ENCODE measurements at regions not wholly inside any gene's neighbourhood (a gene's known extent, or its start where the extent isn't known, plus 50 kb on each side); places are given as distances from the start of the nearest gene placed in this dataset.
"Not testable (repeated sequence)": the region's sequence is repeated elsewhere in the genome, so short reads cannot be mapped to it uniquely, and the experiment has no call there.

DNA sequence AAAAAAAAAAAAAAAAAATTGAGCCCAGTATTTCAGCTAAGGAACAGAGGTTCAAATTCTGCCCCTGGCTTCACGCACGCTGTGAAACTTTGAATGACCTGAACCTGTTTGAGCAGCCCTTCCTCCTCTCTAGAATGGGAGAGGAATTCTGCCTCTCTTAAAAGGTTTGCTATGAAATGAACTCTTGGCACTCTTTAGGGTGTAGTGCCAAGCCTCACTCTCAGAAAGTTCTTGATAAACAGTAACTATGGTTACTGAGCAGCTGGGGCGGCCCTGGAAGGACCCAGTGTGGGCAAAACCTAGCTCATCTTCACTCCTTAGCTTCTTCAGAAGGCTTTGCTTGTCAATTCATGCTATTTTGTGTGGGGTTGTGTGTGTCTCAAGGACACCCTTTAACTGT, 73.7 kb downstream of the GEMIN8 start:
- Mint-ChIP-seq H3K27ac (no peak overlapping the region), H3K4me1 (ENCODE audit: low read depth) (peaks cover 6% of the 10 kb centered on the region), H3K4me3 (no peak overlapping the region), H3K9me3 (peaks cover 2 to 3% of the 10 kb centered on the region in 2 donors), H3K36me3 (ENCODE audit: insufficient read depth in 2 of 2) (peaks cover 3 to 5% of the 10 kb centered on the region in 2 donors), H3K27me3 (ENCODE audit: low read depth) (peaks cover 63% of the 10 kb centered on the region)
- no peak for DNase-seq
- no peak for ATAC-seq (replicated peaks in 1 of 2)

DNA sequence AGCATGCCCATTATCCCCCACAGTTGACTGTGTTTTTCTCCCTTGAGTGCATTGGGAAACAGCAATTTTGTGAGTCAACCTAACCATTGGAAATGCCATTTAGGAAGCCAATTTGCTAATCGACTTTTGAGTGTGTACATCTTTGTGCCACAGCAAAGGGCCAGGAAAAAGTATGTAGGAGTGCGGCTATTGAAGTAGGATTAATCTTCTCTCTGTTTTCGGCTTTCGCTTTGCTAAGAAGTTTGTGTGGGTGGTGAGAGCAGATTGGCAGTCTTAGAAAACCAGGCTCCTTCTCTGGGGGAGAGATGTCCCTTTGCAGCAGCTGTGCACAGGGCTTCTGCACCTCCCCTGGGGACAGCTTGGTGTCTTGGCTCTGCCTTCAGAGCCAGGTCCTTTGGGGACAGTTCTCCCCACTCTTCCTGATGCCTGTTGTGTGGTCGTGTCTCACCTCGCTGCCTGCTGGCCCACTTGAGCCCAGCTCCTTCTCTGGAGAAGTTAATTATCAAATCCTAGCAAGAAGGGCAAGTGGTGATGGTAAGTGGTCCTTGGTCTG, 74.5 kb downstream of the GEMIN8 start:
- no peak for ATAC-seq (replicated peaks in 1 of 2)
- no peak for DNase-seq
- Mint-ChIP-seq H3K27ac (no peak overlapping the region), H3K4me3 (no peak overlapping the region), H3K27me3 (ENCODE audit: low read depth) (peaks cover 65% of the 10 kb centered on the region), H3K36me3 (ENCODE audit: insufficient read depth in 2 of 2) (peaks cover 3 to 5% of the 10 kb centered on the region in 2 donors), H3K9me3 (peaks cover 2 to 3% of the 10 kb centered on the region in 2 donors), H3K4me1 (ENCODE audit: low read depth) (peaks cover 6% of the 10 kb centered on the region)

DNA sequence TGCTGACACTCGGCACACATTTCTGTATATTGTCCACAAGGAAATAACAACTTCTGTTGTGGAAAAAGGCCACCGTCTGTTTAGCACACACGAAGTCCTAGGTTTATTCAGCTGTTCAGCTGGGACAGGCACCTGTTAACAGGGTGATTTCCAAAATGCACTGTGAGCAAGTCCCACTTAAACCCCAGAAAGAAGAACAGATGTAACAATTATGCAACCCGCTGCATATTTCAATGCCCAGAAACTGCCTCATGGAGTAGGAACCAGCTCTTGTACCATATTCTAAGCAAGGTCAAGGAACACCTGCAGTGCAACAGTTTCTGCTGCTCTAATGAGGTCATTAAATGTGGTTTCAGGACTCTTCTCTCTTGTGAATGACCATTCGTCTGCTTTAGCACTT, 77.1 kb downstream of the GEMIN8 start:
- Mint-ChIP-seq H3K27me3 (ENCODE audit: low read depth) (peaks cover 59% of the 10 kb centered on the region), H3K4me1 (ENCODE audit: low read depth) (no peaks in the 10 kb centered on the region), H3K9me3 (peaks cover 2 to 3% of the 10 kb centered on the region in 2 donors), H3K4me3 (no peak overlapping the region), H3K36me3 (ENCODE audit: insufficient read depth in 2 of 2) (peaks cover 0 to 2% of the 10 kb centered on the region in 2 donors), H3K27ac (no peak overlapping the region)
- ATAC-seq (replicated peaks in 1 of 2), result no peak
- no peak for DNase-seq

DNA sequence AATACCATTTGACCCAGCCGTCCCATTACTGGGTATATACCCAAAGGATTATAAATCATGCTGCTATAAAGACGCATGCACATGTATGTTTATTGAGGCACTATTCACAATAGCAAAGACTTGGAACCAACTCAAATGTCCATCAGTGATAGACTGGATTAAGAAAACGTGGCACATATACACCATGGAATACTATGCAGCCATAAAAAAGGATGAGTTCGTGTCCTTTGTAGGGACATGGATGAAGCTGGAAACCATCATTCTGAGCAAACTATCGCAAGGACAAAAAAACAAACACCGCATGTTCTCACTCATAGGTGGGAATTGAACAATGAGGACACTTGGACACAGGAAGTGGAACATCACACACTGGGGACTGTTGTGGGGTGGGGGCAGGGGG, 83.5 kb downstream of the GEMIN8 start:
- peaks cover 63% of the 10 kb centered on the region for H3K27me3 Mint-ChIP-seq (ENCODE audit: low read depth)
- H3K4me3 Mint-ChIP-seq; DNase-seq; H3K4me1 Mint-ChIP-seq (ENCODE audit: low read depth); ATAC-seq (replicated peaks in 1 of 2); H3K27ac Mint-ChIP-seq; H3K9me3 Mint-ChIP-seq; H3K36me3 Mint-ChIP-seq (ENCODE audit: insufficient read depth in 2 of 2): not testable (repeated sequence)

DNA sequence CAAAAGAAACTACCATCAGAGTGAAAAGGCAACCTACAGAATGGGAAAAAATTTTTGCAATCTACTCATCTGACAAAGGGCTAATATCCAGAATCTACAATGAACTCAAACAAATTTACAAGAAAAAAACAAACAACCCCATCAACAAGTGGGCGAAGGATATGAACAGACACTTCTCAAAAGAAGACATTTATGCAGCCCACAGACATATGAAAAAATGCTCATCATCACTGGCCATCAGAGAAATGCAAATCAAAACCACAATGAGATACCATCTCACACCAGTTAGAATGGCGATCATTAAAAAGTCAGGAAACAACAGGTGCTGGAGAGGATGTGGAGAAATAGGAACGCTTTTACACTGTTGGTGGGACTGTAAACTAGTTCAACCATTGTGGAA, 83.9 kb downstream of the GEMIN8 start:
- ATAC-seq (replicated peaks in 1 of 2); H3K36me3 Mint-ChIP-seq (ENCODE audit: insufficient read depth in 2 of 2); H3K4me1 Mint-ChIP-seq (ENCODE audit: low read depth); H3K27ac Mint-ChIP-seq; DNase-seq; H3K4me3 Mint-ChIP-seq; H3K9me3 Mint-ChIP-seq: not testable (repeated sequence)
- peaks cover 64% of the 10 kb centered on the region for H3K27me3 Mint-ChIP-seq (ENCODE audit: low read depth)

DNA sequence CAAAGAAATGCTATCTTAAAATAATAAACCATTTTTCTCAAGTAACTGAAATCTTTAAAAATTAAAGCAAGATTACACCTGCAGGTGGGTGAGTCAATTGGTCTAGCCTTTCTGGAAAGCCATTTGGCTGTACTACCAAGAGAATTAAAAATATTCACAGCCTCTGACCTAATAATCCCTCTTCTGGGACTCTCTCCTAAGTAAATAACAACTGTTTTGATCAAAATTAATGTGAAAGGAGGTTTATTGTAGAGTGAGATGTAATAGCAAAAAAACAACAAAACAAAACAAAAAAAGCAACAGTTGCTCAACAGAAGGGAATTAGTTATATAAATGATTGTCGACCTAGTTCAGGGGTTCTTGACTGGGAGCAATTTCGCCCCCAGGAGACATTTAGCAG, 89.0 kb downstream of the GEMIN8 start:
- H3K27ac Mint-ChIP-seq, result no peak overlapping the region
- DNase-seq (no peak), ATAC-seq (replicated peaks in 1 of 2) (no peak)
- H3K4me1 Mint-ChIP-seq (ENCODE audit: low read depth), result peaks cover 5% of the 10 kb centered on the region
- H3K27me3 Mint-ChIP-seq (ENCODE audit: low read depth), result peaks cover 79% of the 10 kb centered on the region
- no peak overlapping the region for H3K4me3 Mint-ChIP-seq
- H3K9me3 Mint-ChIP-seq, result peaks cover 0 to 2% of the 10 kb centered on the region in 2 donors
- H3K36me3 Mint-ChIP-seq (ENCODE audit: insufficient read depth in 2 of 2), result no peaks in the 10 kb centered on the region

DNA sequence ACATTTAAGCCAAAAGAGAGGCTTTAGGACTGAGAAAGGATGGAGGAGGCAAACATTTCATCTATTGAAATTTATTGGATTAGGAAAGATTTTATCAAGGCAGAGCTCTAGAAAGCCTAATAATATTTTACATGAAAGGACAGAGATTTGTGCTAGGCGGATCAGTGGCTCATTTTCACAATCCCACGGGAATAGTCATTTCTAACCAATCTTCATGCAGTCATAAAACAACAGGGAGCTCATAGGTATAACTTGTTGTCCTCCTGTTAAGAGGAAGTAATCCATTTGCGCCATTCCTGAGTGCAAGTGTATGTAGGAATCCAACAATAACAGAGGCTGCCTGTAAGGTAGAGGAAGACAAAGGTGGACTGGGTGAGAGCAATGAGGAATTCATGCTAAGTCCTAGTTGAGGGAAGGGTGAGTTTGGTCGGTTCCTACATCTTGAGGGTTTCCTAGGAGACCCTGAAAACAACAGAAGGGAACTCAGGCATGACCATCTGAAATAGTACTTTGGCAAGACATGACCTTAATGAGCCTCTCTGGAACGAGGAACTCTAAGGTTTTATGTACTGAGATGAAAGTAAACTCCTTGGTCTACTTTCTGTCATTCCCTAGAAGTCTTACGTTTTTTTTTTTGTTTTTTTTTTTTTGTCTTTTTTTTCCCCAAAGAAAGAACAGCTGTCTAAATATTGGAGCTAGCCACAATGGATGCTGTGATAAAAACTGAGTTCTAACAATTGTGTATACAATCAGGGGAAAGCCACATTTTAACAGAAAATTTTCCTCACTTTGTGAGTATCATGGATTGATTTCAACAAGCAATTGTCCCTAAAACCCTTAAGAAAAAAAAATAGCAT, 89.7 kb downstream of the GEMIN8 start:
- ATAC-seq (replicated peaks in 1 of 2), result no peak
- no peak overlapping the region for H3K27ac Mint-ChIP-seq
- peaks cover 0 to 2% of the 10 kb centered on the region in 2 donors for H3K9me3 Mint-ChIP-seq
- peaks cover 80% of the 10 kb centered on the region for H3K27me3 Mint-ChIP-seq (ENCODE audit: low read depth)
- H3K4me3 Mint-ChIP-seq, result no peak overlapping the region
- H3K4me1 Mint-ChIP-seq (ENCODE audit: low read depth), result peaks cover 5% of the 10 kb centered on the region
- no peaks in the 10 kb centered on the region for H3K36me3 Mint-ChIP-seq (ENCODE audit: insufficient read depth in 2 of 2)
- no peak for DNase-seq

DNA sequence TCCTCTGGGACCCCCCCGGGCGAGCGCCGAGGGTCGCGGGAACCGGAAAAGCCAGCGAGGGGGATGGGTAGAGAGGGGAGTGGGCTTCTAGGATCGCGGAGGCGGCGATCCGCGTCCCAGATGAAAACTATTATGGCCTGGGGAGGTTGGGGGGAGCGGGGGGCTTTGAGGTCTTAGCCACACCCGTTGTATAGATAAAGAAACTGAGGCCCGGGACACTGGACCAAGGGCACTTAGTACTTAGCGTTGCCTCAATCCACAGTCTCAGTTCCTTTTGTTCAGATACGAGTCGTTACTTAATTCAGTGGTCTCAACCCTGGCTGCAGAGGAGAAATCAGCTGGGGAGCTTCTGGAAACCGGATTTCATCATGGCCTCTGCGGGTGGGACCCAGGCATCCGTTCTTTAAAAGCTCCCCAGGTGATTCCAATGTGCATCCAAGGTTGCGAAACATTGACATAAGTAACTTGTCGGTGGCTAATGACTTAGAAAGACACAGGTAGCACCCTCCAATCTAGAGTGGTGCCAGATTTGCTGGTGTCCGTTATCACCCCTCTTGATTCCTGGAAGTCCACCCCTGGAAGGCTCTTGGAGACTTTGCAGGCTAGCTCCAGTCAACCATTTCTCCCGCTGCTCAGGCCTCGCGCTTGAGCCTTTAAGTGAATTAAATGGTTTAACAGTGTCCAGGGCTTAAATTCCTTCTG, 90.7 kb downstream of the GEMIN8 start:
- Mint-ChIP-seq H3K36me3 (ENCODE audit: insufficient read depth in 2 of 2) (no peaks in the 10 kb centered on the region), H3K4me1 (ENCODE audit: low read depth) (peaks cover 5% of the 10 kb centered on the region), H3K9me3 (peaks cover 0 to 2% of the 10 kb centered on the region in 2 donors), H3K27me3 (ENCODE audit: low read depth) (peaks cover 76% of the 10 kb centered on the region), H3K4me3 (peak overlapping the region in 1 of 2 donors; percentile 63), H3K27ac (no peak overlapping the region)
- ATAC-seq (replicated peaks in 1 of 2) (no peak), DNase-seq (no peak)

DNA sequence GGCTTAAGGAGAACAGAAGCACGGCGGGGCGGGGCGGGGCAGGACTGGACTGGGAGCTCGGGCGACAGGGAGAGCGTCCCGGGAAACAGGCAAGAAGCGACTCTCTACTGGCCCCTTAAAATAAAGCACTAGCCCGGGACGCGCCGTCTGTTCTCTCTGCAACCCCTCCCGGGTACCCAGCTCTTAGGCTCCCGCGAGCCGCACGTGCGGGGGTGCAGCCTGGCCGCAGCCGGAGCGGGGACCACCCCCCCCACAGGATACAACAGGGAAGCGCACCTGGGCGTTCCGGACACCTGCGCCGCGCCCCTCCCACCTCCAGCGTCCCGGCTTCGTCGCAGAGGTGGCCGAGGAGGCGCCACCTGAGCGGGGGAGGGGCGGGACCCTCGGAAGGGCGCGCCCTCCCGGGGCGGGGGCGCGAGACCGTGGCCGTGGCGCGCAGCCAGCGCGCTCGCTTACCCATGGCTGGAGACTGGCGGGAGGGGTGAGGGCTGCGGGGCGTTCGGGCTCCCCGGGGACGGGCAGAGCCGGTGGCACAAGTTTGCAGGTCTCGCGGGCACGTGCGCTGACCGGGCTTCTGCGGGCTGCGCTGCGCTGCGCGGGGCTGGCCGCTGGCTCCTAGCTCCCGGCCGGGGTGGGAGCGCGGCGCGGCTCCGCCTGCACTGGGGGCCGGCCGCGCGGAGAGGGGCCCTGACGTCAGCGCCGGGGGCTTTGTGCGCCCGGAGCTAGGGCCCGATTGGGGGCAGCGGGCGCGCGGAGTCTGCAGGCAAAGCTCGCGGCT, 91.5 kb downstream of the GEMIN8 start:
- Mint-ChIP-seq H3K4me1 (ENCODE audit: low read depth) (peaks cover 5% of the 10 kb centered on the region), H3K27ac (no peak overlapping the region), H3K4me3 (peak overlapping the region; percentile 49 to 66), H3K36me3 (ENCODE audit: insufficient read depth in 2 of 2) (no peaks in the 10 kb centered on the region), H3K27me3 (ENCODE audit: low read depth) (peaks cover 76% of the 10 kb centered on the region), H3K9me3 (no peaks in the 10 kb centered on the region)
- DNase-seq (peak; percentile 1 to 2), ATAC-seq (replicated peaks in 1 of 2) (peak; percentile 32 to 34)

DNA sequence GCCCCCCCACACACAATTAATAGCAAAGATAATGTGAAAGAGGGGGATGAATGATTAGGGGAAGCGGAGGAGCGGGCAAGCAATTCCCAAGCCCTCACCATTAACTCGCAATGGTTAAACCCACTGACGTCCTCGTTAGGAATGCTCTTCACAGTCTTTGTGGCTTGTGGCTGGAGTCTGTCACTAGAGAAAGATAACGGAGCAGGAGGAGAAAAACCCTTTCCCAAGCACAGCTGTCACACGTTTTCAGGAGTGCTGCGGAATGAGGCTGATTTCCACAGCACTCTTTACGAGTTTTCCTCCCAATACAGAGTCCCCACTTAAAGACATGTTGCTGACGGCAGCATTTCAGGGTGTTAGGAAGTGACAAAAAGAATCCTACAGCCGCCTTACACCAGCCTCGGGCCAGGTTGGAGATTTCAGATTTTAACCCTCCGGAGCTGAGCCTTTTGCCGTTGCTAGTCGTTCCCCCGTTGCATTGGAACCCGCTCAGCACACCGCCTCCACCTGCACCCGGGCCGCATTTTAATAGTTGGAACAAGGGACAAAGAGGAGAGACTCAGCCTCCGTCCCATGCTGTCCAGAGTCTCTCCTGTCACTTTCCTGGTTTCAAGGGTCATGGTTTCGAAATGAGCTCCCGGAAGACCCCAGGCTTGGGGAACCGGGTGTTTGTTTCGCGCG, 92.2 kb downstream of the GEMIN8 start:
- ATAC-seq (replicated peaks in 1 of 2), result no peak
- peaks cover 72% of the 10 kb centered on the region for H3K27me3 Mint-ChIP-seq (ENCODE audit: low read depth)
- H3K4me3 Mint-ChIP-seq, result peak overlapping the region; percentile 49 to 66
- peaks cover 5% of the 10 kb centered on the region for H3K4me1 Mint-ChIP-seq (ENCODE audit: low read depth)
- no peaks in the 10 kb centered on the region for H3K36me3 Mint-ChIP-seq (ENCODE audit: insufficient read depth in 2 of 2)
- DNase-seq, result no peak
- H3K27ac Mint-ChIP-seq, result no peak overlapping the region
- no peaks in the 10 kb centered on the region for H3K9me3 Mint-ChIP-seq

DNA sequence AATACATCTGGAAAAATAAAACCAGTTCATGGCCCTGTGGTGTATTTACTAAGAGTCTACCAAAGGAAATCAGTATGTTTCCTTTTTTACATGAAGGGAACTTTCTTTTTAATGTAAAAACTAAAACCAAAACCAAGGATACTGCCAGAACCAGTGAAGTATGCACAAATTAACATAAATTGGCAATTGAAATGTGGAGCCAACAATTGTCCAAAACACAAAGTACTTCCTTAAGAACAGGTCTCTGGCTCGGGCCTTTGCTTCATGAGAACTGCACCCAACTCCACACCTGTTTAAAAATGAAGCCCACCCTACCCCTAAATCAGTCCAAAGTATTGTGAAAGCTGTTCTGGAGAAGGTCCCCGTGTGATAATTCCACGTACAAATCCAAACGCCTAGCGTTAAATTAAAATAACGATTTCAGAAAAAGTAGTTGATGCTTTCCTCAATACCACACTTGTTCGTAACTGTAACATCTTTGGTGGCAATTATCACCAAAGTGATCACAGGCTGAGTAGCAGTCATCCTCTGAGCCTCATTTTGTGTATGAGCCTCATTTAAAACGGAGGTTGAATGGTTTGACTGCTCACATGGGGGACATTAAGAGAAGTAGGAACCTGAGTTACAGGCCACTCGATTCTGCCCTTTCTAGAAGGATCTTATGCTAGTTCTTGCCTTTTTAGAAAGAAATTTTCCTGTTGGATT, 93.0 kb downstream of the GEMIN8 start:
- Mint-ChIP-seq H3K4me3 (no peak overlapping the region), H3K4me1 (ENCODE audit: low read depth) (peaks cover 5% of the 10 kb centered on the region), H3K36me3 (ENCODE audit: insufficient read depth in 2 of 2) (no peaks in the 10 kb centered on the region), H3K9me3 (no peaks in the 10 kb centered on the region), H3K27ac (no peak overlapping the region), H3K27me3 (ENCODE audit: low read depth) (peaks cover 76% of the 10 kb centered on the region)
- DNase-seq (no peak), ATAC-seq (replicated peaks in 1 of 2) (no peak)

DNA sequence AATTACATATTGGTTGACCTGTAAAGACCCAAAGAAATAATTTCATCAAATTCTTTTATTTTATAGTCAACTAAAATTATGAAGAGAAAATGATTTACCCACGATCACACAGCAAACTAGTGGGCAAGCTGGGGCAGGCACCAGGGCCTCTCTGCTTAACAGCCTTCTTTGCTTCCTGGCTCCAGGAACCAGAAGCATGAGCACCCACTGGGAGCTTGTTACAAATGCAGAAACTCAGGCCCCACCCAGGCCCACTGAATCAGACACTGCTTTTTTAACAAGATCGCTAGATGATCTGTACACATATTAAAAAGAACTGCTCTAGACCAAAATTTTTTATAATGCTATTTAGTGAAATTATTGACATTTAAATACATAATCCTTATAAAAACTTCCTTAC, 95.0 kb downstream of the GEMIN8 start:
- no peak for DNase-seq
- no peak overlapping the region for H3K4me3 Mint-ChIP-seq

More for the DNA sequence above, 95.0 kb downstream of the GEMIN8 start:
- Mint-ChIP-seq H3K36me3 (ENCODE audit: insufficient read depth in 2 of 2) (no peaks in the 10 kb centered on the region), H3K27me3 (ENCODE audit: low read depth) (peaks cover 62% of the 10 kb centered on the region), H3K9me3 (no peaks in the 10 kb centered on the region), H3K27ac (no peak overlapping the region), H3K4me1 (ENCODE audit: low read depth) (peaks cover 5% of the 10 kb centered on the region)
- no peak for ATAC-seq (replicated peaks in 1 of 2)
